SK-N-SH (cell line): ENCODE measurements at regions not wholly inside any gene's neighbourhood (a gene's known extent, or its start where the extent isn't known, plus 50 kb on each side); places are given as distances from the start of the nearest gene placed in this dataset.

Experiments
- CTCF ChIA-PET: fragments of 300-600, 350-600 bp; formaldehyde crosslinking; extraction: SDS; loops from one replicate; lab custom pipeline; 2021; lab: Yijun Ruan, JAX
- POLR2A ChIA-PET: fragments of 350-600 bp; sonication (Branson Sonifier 250); formaldehyde crosslinking; extraction: SDS; loops from one replicate; lab custom pipeline; 2020; ENCODE audit warnings: antibody characterized with exemption, inconsistent platforms; lab: Yijun Ruan, JAX
- DNase-seq: peaks from one replicate; pipeline ENCODE4 v3.0.0; 2012
- H2AFZ ChIP-seq: fragments of 200-600 bp; sonication (generic); 2 replicates; pipeline ENCODE4 v1.8.1; 2016; ENCODE audit warnings: antibody characterized with exemption, mild to moderate bottlenecking, low read depth
- H3F3A ChIP-seq: fragments of 200-600 bp; sonication (generic); replicated peaks from 2 replicates; pipeline ENCODE3; 2016; ENCODE audit warnings: antibody characterized with exemption, mild to moderate bottlenecking; ENCODE audit not compliant: insufficient read depth
- H3K27ac ChIP-seq, 2 experiments: fragments of 200-500 bp in 1 of 2; fragments of 200-600 bp in 1 of 2; sonication (Bioruptor generic) in 1 of 2; sonication (generic), shearing (Covaris generic) in 1 of 2; 2 replicates each; pipeline versions ENCODE4 v1.5.1 to v1.6.1; 2014 to 2016; ENCODE audit warnings: low read depth in 2 of 2, inconsistent platforms in 1 of 2, low read length in 1 of 2, mild to moderate bottlenecking in 1 of 2, mixed read lengths in 1 of 2
- H3K27me3 ChIP-seq: fragments of 200-600 bp; sonication (generic), shearing (Covaris generic); 2 replicates; pipeline ENCODE4 v1.6.1; 2016; ENCODE audit warnings: mixed run types; ENCODE audit not compliant: insufficient read depth
- H3K36me3 ChIP-seq, 2 experiments: fragments of 200-500 bp in 1 of 2; fragments of 200-600 bp in 1 of 2; sonication (Bioruptor generic) in 1 of 2; sonication (generic) in 1 of 2; replicated peaks in 1 of 2; 2 replicates each; pipeline versions ENCODE3 to v1.5.1; 2014 to 2016; ENCODE audit warnings: low read length in 1 of 2, mild to moderate bottlenecking in 1 of 2; ENCODE audit not compliant: insufficient read depth in 2 of 2, control insufficient read depth in 1 of 2
- H3K4me1 ChIP-seq, 2 experiments: fragments of 200-500 bp in 1 of 2; fragments of 200-600 bp in 1 of 2; sonication (Bioruptor generic) in 1 of 2; sonication (generic), shearing (Covaris generic) in 1 of 2; 2 replicates each; pipeline versions ENCODE4 v1.5.1 to v1.6.1; 2014 to 2016; ENCODE audit warnings: low read depth in 1 of 2, low read length in 1 of 2, mixed run types in 1 of 2; ENCODE audit not compliant: insufficient read depth in 2 of 2, control insufficient read depth in 1 of 2
- H3K4me2 ChIP-seq: fragments of 200-600 bp; sonication (generic), shearing (Covaris generic); 2 replicates; pipeline ENCODE4 v1.6.1; 2017; ENCODE audit warnings: mixed run types
- H3K4me3 ChIP-seq, 2 experiments: fragments of 200-500 bp in 1 of 2; fragments of 200-600 bp in 1 of 2; sonication (Bioruptor generic) in 1 of 2; sonication (generic), shearing (Covaris generic) in 1 of 2; 2 replicates each; pipeline versions ENCODE4 v1.5.1 to v1.8.1; 2014 to 2016; ENCODE audit warnings: low read depth in 2 of 2, inconsistent platforms in 1 of 2, low read length in 1 of 2, mild to moderate bottlenecking in 1 of 2, mixed read lengths in 1 of 2, moderate library complexity in 1 of 2
- H3K79me2 ChIP-seq: fragments of 200-600 bp; sonication (generic); 2 replicates; pipeline ENCODE4 v1.8.1; 2017; ENCODE audit warnings: mild to moderate bottlenecking; ENCODE audit not compliant: insufficient read depth
- H3K9ac ChIP-seq: fragments of 200-600 bp; sonication (generic); 2 replicates; pipeline ENCODE4 v1.6.1; 2017; ENCODE audit warnings: mixed run types
- H3K9me2 ChIP-seq: fragments of 200-600 bp; sonication (generic); 2 replicates; pipeline ENCODE4 v1.6.1; 2017; ENCODE audit warnings: mixed run types
- H3K9me3 ChIP-seq: fragments of 200-600 bp; sonication (generic); 2 replicates; pipeline ENCODE4 v1.6.1; 2017; ENCODE audit warnings: mixed run types, mild to moderate bottlenecking, moderate library complexity
- H4K20me1 ChIP-seq: fragments of 200-600 bp; sonication (generic); 2 replicates; pipeline ENCODE4 v1.6.1; 2017; ENCODE audit warnings: mild to moderate bottlenecking, mixed run types; ENCODE audit not compliant: insufficient read depth
- CHD2 ChIP-seq: fragments of 150-350 bp; IDR thresholded peaks from 2 replicates; pipeline ENCODE4 v1.6.1; 2018; ENCODE audit warnings: low read length; ENCODE audit not compliant: partially characterized antibody
- EP300 ChIP-seq, 2 experiments: IDR thresholded peaks; 2 replicates each; pipeline versions ENCODE4 v1.4.0 to v1.6.1; 2012; ENCODE audit warnings: borderline replicate concordance in 1 of 2, low read depth in 1 of 2, low read length in 1 of 2
- EZH2phosphoT487 ChIP-seq: fragments of 200-600 bp; sonication (generic); IDR thresholded peaks from 2 replicates; pipeline ENCODE4 v1.6.1; 2017; ENCODE audit warnings: low read depth, mixed run types, mild to moderate bottlenecking, antibody characterized with exemption, moderate library complexity, borderline replicate concordance
- FOSL2 ChIP-seq: IDR thresholded peaks from 2 replicates; pipeline ENCODE4 v1.4.0; 2012; ENCODE audit warnings: low read depth, mild to moderate bottlenecking, moderate library complexity, borderline replicate concordance
- IRF3 ChIP-seq: fragments of 150-350 bp; IDR thresholded peaks from 2 replicates; pipeline ENCODE4 v1.6.1; 2016; ENCODE audit warnings: mild to moderate bottlenecking, low read depth, low read length
- JUND ChIP-seq: IDR thresholded peaks from 2 replicates; pipeline ENCODE4 v1.4.0; 2012
- NRF1 ChIP-seq: IDR thresholded peaks from 2 replicates; pipeline ENCODE4 v1.6.1; 2012; ENCODE audit warnings: low read depth, mild to moderate bottlenecking, low read length
- POLR2AphosphoS5 ChIP-seq: IDR thresholded peaks from 2 replicates; pipeline ENCODE4 v1.6.1; 2012; ENCODE audit warnings: low read depth, low read length
- RAD21 ChIP-seq: IDR thresholded peaks from 2 replicates; pipeline ENCODE4 v1.6.1; 2012; ENCODE audit warnings: mild to moderate bottlenecking, low read length
- REST ChIP-seq: IDR thresholded peaks from 2 replicates; pipeline ENCODE4 v1.6.1; 2012; ENCODE audit warnings: mild to moderate bottlenecking, low read depth, low read length, moderate library complexity
- RFX5 ChIP-seq: IDR thresholded peaks from 2 replicates; pipeline ENCODE4 v1.6.1; 2012; ENCODE audit warnings: mild to moderate bottlenecking, improper control_type of control experiment, low read length
- SMC3 ChIP-seq: IDR thresholded peaks from 2 replicates; pipeline ENCODE4 v1.6.1; 2012; ENCODE audit warnings: low read depth, low read length, improper control_type of control experiment
- TCF12 ChIP-seq: IDR thresholded peaks from 2 replicates; pipeline ENCODE4 v1.4.0; 2012
- USF2 ChIP-seq: fragments of 150-350 bp; IDR thresholded peaks from 2 replicates; pipeline ENCODE4 v1.6.1; 2017; ENCODE audit warnings: antibody characterized with exemption, low read length, low read depth, borderline replicate concordance
- ZBTB33 ChIP-seq: IDR thresholded peaks from 2 replicates; pipeline ENCODE4 v1.4.0; 2012; ENCODE audit warnings: low read depth, borderline replicate concordance
- WGBS: methylation state at CpG from one replicate; pipeline ENCODE4 v1.1.6; 2017; ENCODE audit warnings: low lambda C conversion rate; 5-methylcytosine and 5-hydroxymethylcytosine counted together
- TF ChIP-seq, protein P1 (sequence below): IDR thresholded peaks from 2 replicates; pipeline ENCODE4 v1.4.0; 2012; ENCODE audit warnings: low read depth, borderline replicate concordance

GRCh38 chr7:145737617-145738016 is 379.0 kb upstream of the CNTNAP2 start (continued):
- TF ChIP-seq IRF3 (no peak), JUND (no peak), RAD21 (no peak)

DNA sequence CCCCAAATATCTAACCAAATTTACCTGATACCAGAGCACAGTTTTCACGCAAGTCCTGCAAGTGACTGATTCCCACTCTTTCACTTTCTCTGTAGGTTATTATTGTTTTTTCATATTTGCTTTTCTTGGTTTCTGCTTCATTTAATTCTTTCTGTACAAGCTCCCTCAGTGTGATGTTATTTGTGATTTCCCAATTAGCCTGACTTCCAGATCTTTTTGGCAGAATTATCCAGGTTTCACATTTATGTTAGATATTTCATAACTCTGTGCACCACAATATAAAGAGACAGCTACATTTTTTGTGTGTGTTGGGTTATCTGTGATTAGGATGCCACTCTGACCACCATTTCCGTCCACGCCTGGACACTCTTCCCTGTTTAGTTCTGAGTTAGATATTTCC is 381.5 kb upstream of the CNTNAP2 start:
- no peaks in the 10 kb centered on the region for H3K27me3 ChIP-seq
- no peak overlapping the region for H2AFZ ChIP-seq
- H3K4me2 ChIP-seq, result no peak overlapping the region
- H3K9me2 ChIP-seq, result no peaks in the 10 kb centered on the region; the same call in 1 of the 2 replicates
- no peaks in the 10 kb centered on the region for H3K36me3 ChIP-seq
- no peaks in the 10 kb centered on the region for H3F3A ChIP-seq
- H3K4me1 ChIP-seq, result no peaks in the 10 kb centered on the region
- H3K9me3 ChIP-seq, result peaks cover 7% of the 10 kb centered on the region; the same call in 1 of the 2 replicates
- CTCF ChIA-PET, result interaction anchor here (0.6 kb wide), 1 partner anchor 62 kb away, joined by 4 read pairs; no protein-coding TSS in a partner anchor
- POLR2A ChIA-PET, result no interaction called here
- no peak overlapping the region for H3K27ac ChIP-seq
- TF ChIP-seq FOSL2, result no peak
- TF ChIP-seq CHD2, result no peak
- TF ChIP-seq ZBTB33, result no peak
- TF ChIP-seq TCF12, result no peak
- no peak for TF ChIP-seq POLR2AphosphoS5
- no peak for TF ChIP-seq IRF3
- TF ChIP-seq, protein P1, sequence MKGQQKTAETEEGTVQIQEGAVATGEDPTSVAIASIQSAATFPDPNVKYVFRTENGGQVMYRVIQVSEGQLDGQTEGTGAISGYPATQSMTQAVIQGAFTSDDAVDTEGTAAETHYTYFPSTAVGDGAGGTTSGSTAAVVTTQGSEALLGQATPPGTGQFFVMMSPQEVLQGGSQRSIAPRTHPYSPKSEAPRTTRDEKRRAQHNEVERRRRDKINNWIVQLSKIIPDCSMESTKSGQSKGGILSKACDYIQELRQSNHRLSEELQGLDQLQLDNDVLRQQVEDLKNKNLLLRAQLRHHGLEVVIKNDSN, result no peak
- no peak for TF ChIP-seq NRF1
- TF ChIP-seq SMC3, result no peak
- TF ChIP-seq RFX5, result no peak
- no peak for TF ChIP-seq USF2
- TF ChIP-seq REST, result no peak
- no peak for TF ChIP-seq EZH2phosphoT487
- no peak for TF ChIP-seq JUND
- no peak for TF ChIP-seq EP300 (IDR thresholded peaks at IDR 0.05; ENCODE audit: borderline replicate concordance in 1 of 2, low read depth in 1 of 2, low read length in 1 of 2)
- no peak overlapping the region for H3K4me3 ChIP-seq
- no peak overlapping the region for H3K9ac ChIP-seq
- no peaks in the 10 kb centered on the region for H3K79me2 ChIP-seq
- no peaks in the 10 kb centered on the region for H4K20me1 ChIP-seq
- 28% methylated on average over 3 of the region's 3 CpGs for WGBS
- DNase-seq, result no peak
